WTC11 (cell line): ENCODE measurements at regions not wholly inside any gene's neighbourhood (a gene's known extent, or its start where the extent isn't known, plus 50 kb on each side); places are given as distances from the start of the nearest gene placed in this dataset.

Experiments used
- ATAC-seq: fragments of 200-7000 bp; cut with Tn5 transposase; 2 replicates; pipeline ENCODE4 v1.10.0; 2021; ENCODE audit warnings: mild to moderate bottlenecking, moderate library complexity
- CTCF ChIA-PET: fragments of 300-600 bp; sonication (Branson Sonifier 250); formaldehyde crosslinking; loops from one replicate; lab custom pipeline; 2021; ENCODE audit warnings: antibody characterized with exemption; lab: Charles Lee
- POLR2A ChIA-PET: fragments of 350-600 bp; sonication (Branson Sonifier 250); formaldehyde crosslinking; loops from one replicate; lab custom pipeline; 2021; ENCODE audit warnings: antibody characterized with exemption; lab: Charles Lee
- DNase-seq: peaks from one replicate; pipeline ENCODE4 v3.0.0; 2021; ENCODE audit warnings: low spot score
- H3K27ac Mint-ChIP-seq: 2 replicates; pipeline ENCODE4 v1.8.0; 2021; ENCODE audit warnings: mixed read lengths
- H3K27me3 Mint-ChIP-seq: 2 replicates; pipeline ENCODE4 v1.8.0; 2021; ENCODE audit warnings: low read depth, mild to moderate bottlenecking, moderate library complexity, mixed read lengths
- H3K36me3 Mint-ChIP-seq: 2 replicates; pipeline ENCODE4 v1.8.0; 2021; ENCODE audit warnings: mixed read lengths
- H3K4me1 Mint-ChIP-seq: 2 replicates; pipeline ENCODE4 v1.8.0; 2022; ENCODE audit warnings: mixed read lengths
- H3K4me3 Mint-ChIP-seq: 2 replicates; pipeline ENCODE4 v1.8.0; 2021; ENCODE audit warnings: mild to moderate bottlenecking, moderate library complexity, mixed read lengths
- H3K9me3 Mint-ChIP-seq: 2 replicates; pipeline ENCODE4 v1.8.0; 2021; ENCODE audit warnings: mixed read lengths
- E2F5 ChIP-seq: sonication (generic); formaldehyde crosslinking; IDR thresholded peaks from 2 replicates; pipeline ENCODE4 v1.8.1; 2022; ENCODE audit warnings: mild to moderate bottlenecking, moderate library complexity, missing genetic modification reagents
- ELF4 ChIP-seq: sonication (generic); formaldehyde crosslinking; IDR thresholded peaks from 2 replicates; pipeline ENCODE4 v1.8.1; 2022; ENCODE audit warnings: low read depth, mild to moderate bottlenecking, moderate library complexity, missing genetic modification reagents
- EMX1 ChIP-seq: fragments of 250-450 bp; sonication (Bioruptor Pico); IDR thresholded peaks from 2 replicates; pipeline ENCODE4 v1.8.0; 2021; ENCODE audit warnings: mild to moderate bottlenecking
- MAX ChIP-seq: sonication (generic); formaldehyde crosslinking; IDR thresholded peaks from 2 replicates; pipeline ENCODE4 v1.8.0; 2022; ENCODE audit warnings: mild to moderate bottlenecking, missing genetic modification reagents
- NR1H2 ChIP-seq: sonication (generic); formaldehyde crosslinking; IDR thresholded peaks from 2 replicates; pipeline ENCODE4 v1.9.0; 2021; ENCODE audit warnings: mild to moderate bottlenecking, moderate library complexity, missing genetic modification reagents
- PRRX2 ChIP-seq: fragments of 250-450 bp; sonication (Bioruptor Pico); IDR thresholded peaks from 2 replicates; pipeline ENCODE4 v1.8.0; 2021; ENCODE audit warnings: mild to moderate bottlenecking
- RORB ChIP-seq: fragments of 250-450 bp; sonication (Bioruptor Pico); IDR thresholded peaks from 2 replicates; pipeline ENCODE4 v1.9.0; 2021; ENCODE audit warnings: mild to moderate bottlenecking
- SMAD3 ChIP-seq: sonication (generic); formaldehyde crosslinking; IDR thresholded peaks from 2 replicates; pipeline ENCODE4 v1.8.0; 2022; ENCODE audit warnings: missing genetic modification reagents, mild to moderate bottlenecking, borderline replicate concordance
- TEAD4 ChIP-seq: sonication (generic); formaldehyde crosslinking; IDR thresholded peaks from 2 replicates; pipeline ENCODE4 v1.8.0; 2022; ENCODE audit warnings: mild to moderate bottlenecking, missing genetic modification reagents
- TP53 ChIP-seq: sonication (generic); formaldehyde crosslinking; IDR thresholded peaks from 2 replicates; pipeline ENCODE4 v1.8.1; 2023; ENCODE audit warnings: mild to moderate bottlenecking, missing genetic modification reagents
- ZBTB43 ChIP-seq: sonication (generic); formaldehyde crosslinking; IDR thresholded peaks from 2 replicates; pipeline ENCODE4 v1.8.1; 2023; ENCODE audit warnings: mild to moderate bottlenecking, missing genetic modification reagents
- ZNF121 ChIP-seq: sonication (generic); formaldehyde crosslinking; IDR thresholded peaks from 2 replicates; pipeline ENCODE4 v1.8.0; 2023; ENCODE audit warnings: missing genetic modification reagents
- ZNF263 ChIP-seq: sonication (generic); formaldehyde crosslinking; IDR thresholded peaks from 2 replicates; pipeline ENCODE4 v1.8.1; 2022; ENCODE audit warnings: low read depth, mild to moderate bottlenecking, moderate library complexity, missing genetic modification reagents
- ZNF416 ChIP-seq: fragments of 250-450 bp; sonication (Bioruptor Pico); IDR thresholded peaks from 2 replicates; pipeline ENCODE4 v1.9.0; 2021; ENCODE audit warnings: mild to moderate bottlenecking, inconsistent platforms
- TF ChIP-seq, protein P1 (sequence below): fragments of 250-450 bp; sonication (Bioruptor Pico); IDR thresholded peaks from 2 replicates; pipeline ENCODE4 v1.9.0; 2021; ENCODE audit warnings: mild to moderate bottlenecking, borderline replicate concordance
- TF ChIP-seq, protein P2 (sequence below): sonication (generic); formaldehyde crosslinking; IDR thresholded peaks from 2 replicates; pipeline ENCODE4 v1.8.0; 2023; ENCODE audit warnings: mild to moderate bottlenecking, missing genetic modification reagents
- TF ChIP-seq, protein P3 (sequence below): sonication (generic); formaldehyde crosslinking; IDR thresholded peaks from 2 replicates; pipeline ENCODE4 v1.8.1; 2023; ENCODE audit warnings: mild to moderate bottlenecking, missing genetic modification reagents, borderline replicate concordance
- TF ChIP-seq, protein P4 (sequence below): sonication (generic); formaldehyde crosslinking; conservative IDR thresholded peaks from 2 replicates; pipeline ENCODE4 v1.8.1; 2023; ENCODE audit warnings: mild to moderate bottlenecking, low read depth, missing genetic modification reagents, moderate library complexity
- TF ChIP-seq, protein P5 (sequence below): sonication (generic); formaldehyde crosslinking; IDR thresholded peaks from 2 replicates; pipeline ENCODE4 v1.8.1; 2022; ENCODE audit warnings: low read depth, missing genetic modification reagents, borderline replicate concordance

- TF ChIP-seq, protein P1, sequence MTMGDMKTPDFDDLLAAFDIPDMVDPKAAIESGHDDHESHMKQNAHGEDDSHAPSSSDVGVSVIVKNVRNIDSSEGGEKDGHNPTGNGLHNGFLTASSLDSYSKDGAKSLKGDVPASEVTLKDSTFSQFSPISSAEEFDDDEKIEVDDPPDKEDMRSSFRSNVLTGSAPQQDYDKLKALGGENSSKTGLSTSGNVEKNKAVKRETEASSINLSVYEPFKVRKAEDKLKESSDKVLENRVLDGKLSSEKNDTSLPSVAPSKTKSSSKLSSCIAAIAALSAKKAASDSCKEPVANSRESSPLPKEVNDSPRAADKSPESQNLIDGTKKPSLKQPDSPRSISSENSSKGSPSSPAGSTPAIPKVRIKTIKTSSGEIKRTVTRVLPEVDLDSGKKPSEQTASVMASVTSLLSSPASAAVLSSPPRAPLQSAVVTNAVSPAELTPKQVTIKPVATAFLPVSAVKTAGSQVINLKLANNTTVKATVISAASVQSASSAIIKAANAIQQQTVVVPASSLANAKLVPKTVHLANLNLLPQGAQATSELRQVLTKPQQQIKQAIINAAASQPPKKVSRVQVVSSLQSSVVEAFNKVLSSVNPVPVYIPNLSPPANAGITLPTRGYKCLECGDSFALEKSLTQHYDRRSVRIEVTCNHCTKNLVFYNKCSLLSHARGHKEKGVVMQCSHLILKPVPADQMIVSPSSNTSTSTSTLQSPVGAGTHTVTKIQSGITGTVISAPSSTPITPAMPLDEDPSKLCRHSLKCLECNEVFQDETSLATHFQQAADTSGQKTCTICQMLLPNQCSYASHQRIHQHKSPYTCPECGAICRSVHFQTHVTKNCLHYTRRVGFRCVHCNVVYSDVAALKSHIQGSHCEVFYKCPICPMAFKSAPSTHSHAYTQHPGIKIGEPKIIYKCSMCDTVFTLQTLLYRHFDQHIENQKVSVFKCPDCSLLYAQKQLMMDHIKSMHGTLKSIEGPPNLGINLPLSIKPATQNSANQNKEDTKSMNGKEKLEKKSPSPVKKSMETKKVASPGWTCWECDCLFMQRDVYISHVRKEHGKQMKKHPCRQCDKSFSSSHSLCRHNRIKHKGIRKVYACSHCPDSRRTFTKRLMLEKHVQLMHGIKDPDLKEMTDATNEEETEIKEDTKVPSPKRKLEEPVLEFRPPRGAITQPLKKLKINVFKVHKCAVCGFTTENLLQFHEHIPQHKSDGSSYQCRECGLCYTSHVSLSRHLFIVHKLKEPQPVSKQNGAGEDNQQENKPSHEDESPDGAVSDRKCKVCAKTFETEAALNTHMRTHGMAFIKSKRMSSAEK (CRISPR knock-in tag) = no peak
- no peak for TF ChIP-seq PRRX2 (CRISPR knock-in tag)
- TF ChIP-seq NR1H2 = no peak
- no peak for TF ChIP-seq EMX1 (CRISPR knock-in tag)
- no peak for TF ChIP-seq ZNF121 (CRISPR knock-in tag)
- TF ChIP-seq, protein P2, sequence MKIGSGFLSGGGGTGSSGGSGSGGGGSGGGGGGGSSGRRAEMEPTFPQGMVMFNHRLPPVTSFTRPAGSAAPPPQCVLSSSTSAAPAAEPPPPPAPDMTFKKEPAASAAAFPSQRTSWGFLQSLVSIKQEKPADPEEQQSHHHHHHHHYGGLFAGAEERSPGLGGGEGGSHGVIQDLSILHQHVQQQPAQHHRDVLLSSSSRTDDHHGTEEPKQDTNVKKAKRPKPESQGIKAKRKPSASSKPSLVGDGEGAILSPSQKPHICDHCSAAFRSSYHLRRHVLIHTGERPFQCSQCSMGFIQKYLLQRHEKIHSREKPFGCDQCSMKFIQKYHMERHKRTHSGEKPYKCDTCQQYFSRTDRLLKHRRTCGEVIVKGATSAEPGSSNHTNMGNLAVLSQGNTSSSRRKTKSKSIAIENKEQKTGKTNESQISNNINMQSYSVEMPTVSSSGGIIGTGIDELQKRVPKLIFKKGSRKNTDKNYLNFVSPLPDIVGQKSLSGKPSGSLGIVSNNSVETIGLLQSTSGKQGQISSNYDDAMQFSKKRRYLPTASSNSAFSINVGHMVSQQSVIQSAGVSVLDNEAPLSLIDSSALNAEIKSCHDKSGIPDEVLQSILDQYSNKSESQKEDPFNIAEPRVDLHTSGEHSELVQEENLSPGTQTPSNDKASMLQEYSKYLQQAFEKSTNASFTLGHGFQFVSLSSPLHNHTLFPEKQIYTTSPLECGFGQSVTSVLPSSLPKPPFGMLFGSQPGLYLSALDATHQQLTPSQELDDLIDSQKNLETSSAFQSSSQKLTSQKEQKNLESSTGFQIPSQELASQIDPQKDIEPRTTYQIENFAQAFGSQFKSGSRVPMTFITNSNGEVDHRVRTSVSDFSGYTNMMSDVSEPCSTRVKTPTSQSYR (CRISPR knock-in tag) = no peak
- TF ChIP-seq RORB (CRISPR knock-in tag) = no peak
Measured at GRCh38 chr4:154044108-154044531, 255.2 kb upstream of the SFRP2 start (continued).

GRCh38 chr4:154041640-154042039, 252.8 kb upstream of the SFRP2 start:
- Mint-ChIP-seq H3K4me3 (no peak overlapping the region), H3K27ac (no peak overlapping the region), H3K27me3 (no peaks in the 10 kb centered on the region), H3K36me3 (no peaks in the 10 kb centered on the region), H3K9me3 (peaks cover 2% of the 10 kb centered on the region), H3K4me1 (no peaks in the 10 kb centered on the region; the same call in 1 of the 2 replicates)
- ATAC-seq = no peak
- ChIA-PET POLR2A (no interaction called here), CTCF (interaction anchor here (0.6 kb wide), 1 partner anchor 705 kb away, joined by 4 read pairs; no protein-coding TSS in a partner anchor)
- no peak for DNase-seq
- TF ChIP-seq MAX (CRISPR knock-in tag) (no peak), TEAD4 (CRISPR knock-in tag) (no peak), E2F5 (CRISPR knock-in tag) (no peak), ZNF263 (CRISPR knock-in tag) (no peak), SMAD3 (CRISPR knock-in tag) (no peak), EMX1 (CRISPR knock-in tag) (no peak), ZNF416 (CRISPR knock-in tag) (no peak), ELF4 (CRISPR knock-in tag) (no peak), ZBTB43 (CRISPR knock-in tag) (no peak), TP53 (CRISPR knock-in tag) (no peak)
- TF ChIP-seq, protein P3, sequence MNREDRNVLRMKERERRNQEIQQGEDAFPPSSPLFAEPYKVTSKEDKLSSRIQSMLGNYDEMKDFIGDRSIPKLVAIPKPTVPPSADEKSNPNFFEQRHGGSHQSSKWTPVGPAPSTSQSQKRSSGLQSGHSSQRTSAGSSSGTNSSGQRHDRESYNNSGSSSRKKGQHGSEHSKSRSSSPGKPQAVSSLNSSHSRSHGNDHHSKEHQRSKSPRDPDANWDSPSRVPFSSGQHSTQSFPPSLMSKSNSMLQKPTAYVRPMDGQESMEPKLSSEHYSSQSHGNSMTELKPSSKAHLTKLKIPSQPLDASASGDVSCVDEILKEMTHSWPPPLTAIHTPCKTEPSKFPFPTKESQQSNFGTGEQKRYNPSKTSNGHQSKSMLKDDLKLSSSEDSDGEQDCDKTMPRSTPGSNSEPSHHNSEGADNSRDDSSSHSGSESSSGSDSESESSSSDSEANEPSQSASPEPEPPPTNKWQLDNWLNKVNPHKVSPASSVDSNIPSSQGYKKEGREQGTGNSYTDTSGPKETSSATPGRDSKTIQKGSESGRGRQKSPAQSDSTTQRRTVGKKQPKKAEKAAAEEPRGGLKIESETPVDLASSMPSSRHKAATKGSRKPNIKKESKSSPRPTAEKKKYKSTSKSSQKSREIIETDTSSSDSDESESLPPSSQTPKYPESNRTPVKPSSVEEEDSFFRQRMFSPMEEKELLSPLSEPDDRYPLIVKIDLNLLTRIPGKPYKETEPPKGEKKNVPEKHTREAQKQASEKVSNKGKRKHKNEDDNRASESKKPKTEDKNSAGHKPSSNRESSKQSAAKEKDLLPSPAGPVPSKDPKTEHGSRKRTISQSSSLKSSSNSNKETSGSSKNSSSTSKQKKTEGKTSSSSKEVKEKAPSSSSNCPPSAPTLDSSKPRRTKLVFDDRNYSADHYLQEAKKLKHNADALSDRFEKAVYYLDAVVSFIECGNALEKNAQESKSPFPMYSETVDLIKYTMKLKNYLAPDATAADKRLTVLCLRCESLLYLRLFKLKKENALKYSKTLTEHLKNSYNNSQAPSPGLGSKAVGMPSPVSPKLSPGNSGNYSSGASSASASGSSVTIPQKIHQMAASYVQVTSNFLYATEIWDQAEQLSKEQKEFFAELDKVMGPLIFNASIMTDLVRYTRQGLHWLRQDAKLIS = no peak
- TF ChIP-seq, protein P4, sequence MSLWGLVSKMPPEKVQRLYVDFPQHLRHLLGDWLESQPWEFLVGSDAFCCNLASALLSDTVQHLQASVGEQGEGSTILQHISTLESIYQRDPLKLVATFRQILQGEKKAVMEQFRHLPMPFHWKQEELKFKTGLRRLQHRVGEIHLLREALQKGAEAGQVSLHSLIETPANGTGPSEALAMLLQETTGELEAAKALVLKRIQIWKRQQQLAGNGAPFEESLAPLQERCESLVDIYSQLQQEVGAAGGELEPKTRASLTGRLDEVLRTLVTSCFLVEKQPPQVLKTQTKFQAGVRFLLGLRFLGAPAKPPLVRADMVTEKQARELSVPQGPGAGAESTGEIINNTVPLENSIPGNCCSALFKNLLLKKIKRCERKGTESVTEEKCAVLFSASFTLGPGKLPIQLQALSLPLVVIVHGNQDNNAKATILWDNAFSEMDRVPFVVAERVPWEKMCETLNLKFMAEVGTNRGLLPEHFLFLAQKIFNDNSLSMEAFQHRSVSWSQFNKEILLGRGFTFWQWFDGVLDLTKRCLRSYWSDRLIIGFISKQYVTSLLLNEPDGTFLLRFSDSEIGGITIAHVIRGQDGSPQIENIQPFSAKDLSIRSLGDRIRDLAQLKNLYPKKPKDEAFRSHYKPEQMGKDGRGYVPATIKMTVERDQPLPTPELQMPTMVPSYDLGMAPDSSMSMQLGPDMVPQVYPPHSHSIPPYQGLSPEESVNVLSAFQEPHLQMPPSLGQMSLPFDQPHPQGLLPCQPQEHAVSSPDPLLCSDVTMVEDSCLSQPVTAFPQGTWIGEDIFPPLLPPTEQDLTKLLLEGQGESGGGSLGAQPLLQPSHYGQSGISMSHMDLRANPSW (CRISPR knock-in tag) = no peak
- TF ChIP-seq, protein P5, sequence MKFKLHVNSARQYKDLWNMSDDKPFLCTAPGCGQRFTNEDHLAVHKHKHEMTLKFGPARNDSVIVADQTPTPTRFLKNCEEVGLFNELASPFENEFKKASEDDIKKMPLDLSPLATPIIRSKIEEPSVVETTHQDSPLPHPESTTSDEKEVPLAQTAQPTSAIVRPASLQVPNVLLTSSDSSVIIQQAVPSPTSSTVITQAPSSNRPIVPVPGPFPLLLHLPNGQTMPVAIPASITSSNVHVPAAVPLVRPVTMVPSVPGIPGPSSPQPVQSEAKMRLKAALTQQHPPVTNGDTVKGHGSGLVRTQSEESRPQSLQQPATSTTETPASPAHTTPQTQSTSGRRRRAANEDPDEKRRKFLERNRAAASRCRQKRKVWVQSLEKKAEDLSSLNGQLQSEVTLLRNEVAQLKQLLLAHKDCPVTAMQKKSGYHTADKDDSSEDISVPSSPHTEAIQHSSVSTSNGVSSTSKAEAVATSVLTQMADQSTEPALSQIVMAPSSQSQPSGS (CRISPR knock-in tag) = no peak
